SK-N-MC (cell line): ENCODE measurements at regions not wholly inside any gene's neighbourhood (a gene's known extent, or its start where the extent isn't known, plus 50 kb on each side); places are given as distances from the start of the nearest gene placed in this dataset.

ENCODE experiments used
- EZH2 ChIP-seq: fragments of 200-600 bp; sonication (generic); IDR thresholded peaks from one replicate; pipeline ENCODE4 v1.6.1; 2017; ENCODE audit warnings: antibody characterized with exemption
- FOXP2 ChIP-seq: optimal IDR thresholded peaks from 2 replicates; pipeline ENCODE3; 2011; ENCODE audit warnings: mild to moderate bottlenecking, moderate library complexity; ENCODE audit not compliant: insufficient read depth; ENCODE audit errors: extremely low read length, control extremely low read depth
- POLR2AphosphoS5 ChIP-seq: IDR thresholded peaks from 2 replicates; pipeline ENCODE4 v1.6.1; 2012; ENCODE audit warnings: mild to moderate bottlenecking, low read depth, low read length, borderline replicate concordance

- TF ChIP-seq POLR2AphosphoS5 (no peak), EZH2 (no peak), FOXP2 (no peak)
Observed at GRCh38 chr1:99506631-99507030, 139.3 kb upstream of the PALMD start.
